Astrocyte of the cerebellum (primary cell): ENCODE measurements at regions not wholly inside any gene's neighbourhood (a gene's known extent, or its start where the extent isn't known, plus 50 kb on each side); places are given as distances from the start of the nearest gene placed in this dataset.
"Not testable (repeated sequence)": the region's sequence is repeated elsewhere in the genome, so short reads cannot be mapped to it uniquely, and the experiment has no call there.

ENCODE experiments used
- DNase-seq: peaks from one replicate; pipeline ENCODE4 v3.0.0-alpha.2; 2011; ENCODE audit warnings: low read depth
- H3K4me3 ChIP-seq: 2 replicates; pipeline ENCODE4 v1.5.1; 2011; ENCODE audit warnings: mild to moderate bottlenecking, low read depth, low read length, moderate library complexity
- CTCF ChIP-seq: IDR thresholded peaks from 2 replicates; pipeline ENCODE4 v1.5.1; 2012; ENCODE audit warnings: low read length, low read depth, moderate library complexity, mild to moderate bottlenecking; ENCODE audit errors: missing control alignments
- in situ Hi-C: cut with HindIII; loops from 2 replicates; pipeline ENCODE4 v1.10.0; 2017; ENCODE audit warnings: low sequenced_read_pairs

- in situ Hi-C loops = no loop called here
- H3K4me3 ChIP-seq = no peak overlapping the region
- peak; percentile 12 for DNase-seq
- TF ChIP-seq CTCF = no peak
Observed at GRCh38 chr13:43946281-43946680, 66.6 kb downstream of the LACC1 start.

- no peak overlapping the region for H3K4me3 ChIP-seq
- in situ Hi-C loops = no loop called here
- no peak for TF ChIP-seq CTCF
- no peak for DNase-seq
Observed at GRCh38 chr13:43947897-43948458, 68.3 kb downstream of the LACC1 start.

- no peak for DNase-seq
- no peak overlapping the region for H3K4me3 ChIP-seq
- no peak for TF ChIP-seq CTCF
- in situ Hi-C loops = no loop called here
Observed at GRCh38 chr13:43953370-43953769, 73.7 kb downstream of the LACC1 start.

GRCh38 chr13:43956975-43957374 lies 77.3 kb downstream of the LACC1 start:
- in situ Hi-C loops, H3K4me3 ChIP-seq, DNase-seq: not testable (repeated sequence)

- in situ Hi-C loops = no loop called here
- TF ChIP-seq CTCF = no peak
- DNase-seq = no peak
Observed at GRCh38 chr13:43959291-43959690, 79.6 kb downstream of the LACC1 start.

GRCh38 chr13:43961909-43962308 lies 82.2 kb downstream of the LACC1 start:
- TF ChIP-seq CTCF = no peak
- no peak overlapping the region for H3K4me3 ChIP-seq
- DNase-seq = no peak
- in situ Hi-C loops = no loop called here

More at GRCh38 chr13:43959291-43959690, 79.6 kb downstream of the LACC1 start:
- H3K4me3 ChIP-seq = no peak overlapping the region

GRCh38 chr13:43963726-43964125 lies 84.0 kb downstream of the LACC1 start:
- H3K4me3 ChIP-seq = no peak overlapping the region
- DNase-seq = no peak
- in situ Hi-C loops = no loop called here
- TF ChIP-seq CTCF = no peak
